Astrocyte of the spinal cord (primary cell): ENCODE measurements at regions not wholly inside any gene's neighbourhood (a gene's known extent, or its start where the extent isn't known, plus 50 kb on each side); places are given as distances from the start of the nearest gene placed in this dataset.

ENCODE experiments used
- DNase-seq: peaks from one replicate; pipeline ENCODE4 v3.0.0; 2011; ENCODE audit warnings: low read depth, low spot score
- H3K4me3 ChIP-seq: 2 replicates; pipeline ENCODE4 v1.5.1; 2011; ENCODE audit warnings: low read depth, mild to moderate bottlenecking, low read length, moderate library complexity
- in situ Hi-C: cut with HindIII; loops from 2 replicates; pipeline ENCODE4 v1.10.0; 2017; ENCODE audit warnings: low sequenced_read_pairs
- TF ChIP-seq, protein P1 (sequence below): IDR thresholded peaks from 2 replicates; pipeline ENCODE4 v1.5.1; 2012; ENCODE audit warnings: low read depth, mild to moderate bottlenecking, low read length, inconsistent platforms

- in situ Hi-C loops = no loop called here
- TF ChIP-seq, protein P1, sequence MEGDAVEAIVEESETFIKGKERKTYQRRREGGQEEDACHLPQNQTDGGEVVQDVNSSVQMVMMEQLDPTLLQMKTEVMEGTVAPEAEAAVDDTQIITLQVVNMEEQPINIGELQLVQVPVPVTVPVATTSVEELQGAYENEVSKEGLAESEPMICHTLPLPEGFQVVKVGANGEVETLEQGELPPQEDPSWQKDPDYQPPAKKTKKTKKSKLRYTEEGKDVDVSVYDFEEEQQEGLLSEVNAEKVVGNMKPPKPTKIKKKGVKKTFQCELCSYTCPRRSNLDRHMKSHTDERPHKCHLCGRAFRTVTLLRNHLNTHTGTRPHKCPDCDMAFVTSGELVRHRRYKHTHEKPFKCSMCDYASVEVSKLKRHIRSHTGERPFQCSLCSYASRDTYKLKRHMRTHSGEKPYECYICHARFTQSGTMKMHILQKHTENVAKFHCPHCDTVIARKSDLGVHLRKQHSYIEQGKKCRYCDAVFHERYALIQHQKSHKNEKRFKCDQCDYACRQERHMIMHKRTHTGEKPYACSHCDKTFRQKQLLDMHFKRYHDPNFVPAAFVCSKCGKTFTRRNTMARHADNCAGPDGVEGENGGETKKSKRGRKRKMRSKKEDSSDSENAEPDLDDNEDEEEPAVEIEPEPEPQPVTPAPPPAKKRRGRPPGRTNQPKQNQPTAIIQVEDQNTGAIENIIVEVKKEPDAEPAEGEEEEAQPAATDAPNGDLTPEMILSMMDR = no peak
- no peak for DNase-seq
- no peak overlapping the region for H3K4me3 ChIP-seq
Observed at GRCh38 chr10:10307551-10307950, 710.1 kb upstream of the CELF2 start.

- no peak overlapping the region for H3K4me3 ChIP-seq
- in situ Hi-C loops = no loop called here
Observed at GRCh38 chr10:10310498-10310897, 707.2 kb upstream of the CELF2 start.

DNA sequence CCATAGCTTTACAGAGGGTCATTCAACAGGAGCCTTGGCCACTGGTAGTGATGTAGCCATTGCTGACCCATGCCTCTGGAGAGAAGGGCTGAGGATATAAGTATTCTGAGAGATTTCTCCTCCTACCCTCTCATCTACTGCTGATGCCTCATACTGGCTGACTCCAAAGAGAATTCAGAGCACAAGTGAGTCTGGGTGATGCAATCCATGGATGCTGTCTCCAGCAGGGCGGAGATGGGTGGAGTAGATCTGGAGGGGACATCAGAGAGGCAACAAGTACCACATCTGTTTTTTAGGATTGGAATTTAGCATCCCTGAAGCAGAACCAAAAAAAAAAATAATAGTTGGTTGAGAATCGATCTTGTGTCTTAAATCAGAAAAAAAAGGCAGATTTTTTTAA lies 705.7 kb upstream of the CELF2 start:
- in situ Hi-C loops = no loop called here
- TF ChIP-seq, protein P1 = no peak
- no peak for DNase-seq
- H3K4me3 ChIP-seq = no peak overlapping the region

More at GRCh38 chr10:10310498-10310897, 707.2 kb upstream of the CELF2 start:
- DNase-seq = no peak
- TF ChIP-seq, protein P1 = no peak

DNA sequence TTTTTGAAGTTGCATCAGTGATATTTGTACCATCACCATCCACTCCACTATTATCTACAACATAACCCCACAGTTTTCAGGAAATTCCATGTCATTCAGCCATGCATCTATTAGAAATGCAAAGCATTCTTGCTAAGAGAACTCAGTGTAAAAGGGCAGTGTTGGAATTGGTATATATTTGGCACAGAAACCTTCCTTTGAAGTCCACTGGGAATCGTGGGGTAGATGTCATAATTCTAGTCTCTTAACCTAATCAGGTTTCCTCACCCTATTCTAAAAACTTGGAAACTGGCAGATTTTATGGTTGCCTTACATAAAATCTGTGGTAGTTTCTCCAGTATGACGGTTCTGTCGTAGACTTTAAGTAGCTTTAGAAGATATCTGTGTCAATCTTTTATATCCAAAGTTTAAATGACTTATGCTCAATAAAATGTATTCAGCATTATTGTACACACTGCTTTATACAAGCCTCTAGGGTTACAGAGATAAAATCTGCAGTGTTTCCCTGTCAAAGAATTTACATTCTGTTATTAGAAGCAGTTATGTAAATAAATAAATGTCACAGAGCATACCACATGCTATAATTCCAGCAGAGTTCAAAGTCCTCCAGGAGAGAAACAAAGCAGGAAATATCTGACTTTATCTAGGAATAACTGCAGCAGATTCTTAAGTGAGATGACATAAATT lies 704.4 kb upstream of the CELF2 start:
- TF ChIP-seq, protein P1 = no peak
- H3K4me3 ChIP-seq = no peak overlapping the region
- peak; percentile 66 for DNase-seq
- in situ Hi-C loops = no loop called here

GRCh38 chr10:10314626-10315025 lies 703.0 kb upstream of the CELF2 start:
- TF ChIP-seq, protein P1 = no peak
- no peak overlapping the region for H3K4me3 ChIP-seq
- DNase-seq = no peak
- in situ Hi-C loops = no loop called here

- TF ChIP-seq, protein P1 = no peak
- no peak for DNase-seq
- H3K4me3 ChIP-seq = no peak overlapping the region
- in situ Hi-C loops = no loop called here
Observed at GRCh38 chr10:10315989-10316388, 701.7 kb upstream of the CELF2 start.
